RWPE1 (cell line): ENCODE measurements at regions not wholly inside any gene's neighbourhood (a gene's known extent, or its start where the extent isn't known, plus 50 kb on each side); places are given as distances from the start of the nearest gene placed in this dataset.

ENCODE experiments used
- CTCF ChIA-PET: fragments of 350-600 bp; sonication (Branson Sonifier 250); formaldehyde crosslinking; extraction: SDS; loops from one replicate; lab custom pipeline; 2021; lab: Yijun Ruan, JAX
- POLR2A ChIA-PET: fragments of 400-600 bp; formaldehyde crosslinking; extraction: SDS; loops from one replicate; lab custom pipeline; 2020; ENCODE audit warnings: antibody characterized with exemption; ENCODE audit not compliant: low non-redundant PET; lab: Yijun Ruan, JAX
- DNase-seq: peaks from one replicate; pipeline ENCODE4 v3.0.0; 2012; ENCODE audit warnings: low spot score
- H3K27ac ChIP-seq: fragments of 450-650 bp; 2 replicates; pipeline ENCODE4 v1.5.1; 2017
- TF ChIP-seq, protein P1 (sequence below): fragments of 450-650 bp; conservative IDR thresholded peaks from 2 replicates; pipeline ENCODE4 v1.5.1; 2017; ENCODE audit warnings: low read depth, mild to moderate bottlenecking

DNA sequence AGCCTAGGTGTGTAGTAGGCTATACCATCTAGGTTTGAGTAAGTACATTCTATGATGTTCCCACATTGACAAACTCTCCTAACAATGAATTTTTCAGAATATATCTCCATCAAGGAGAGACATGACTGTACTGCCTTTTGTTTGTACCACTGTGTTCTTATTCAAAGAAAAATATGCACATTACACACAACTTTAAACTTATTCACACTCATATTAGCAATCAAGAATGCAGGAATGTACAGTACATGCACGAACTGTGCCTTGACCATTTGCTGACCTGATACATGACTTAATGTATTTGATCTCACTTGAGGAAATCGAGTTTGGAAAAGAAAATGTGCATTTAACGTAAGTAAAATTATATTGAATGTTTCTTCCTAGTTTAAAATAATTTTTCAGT lies 525.1 kb upstream of the AGA start:
- no peak overlapping the region for H3K27ac ChIP-seq
- DNase-seq, result no peak
- POLR2A ChIA-PET, result no interaction called here
- CTCF ChIA-PET, result no interaction called here
- TF ChIP-seq, protein P1, sequence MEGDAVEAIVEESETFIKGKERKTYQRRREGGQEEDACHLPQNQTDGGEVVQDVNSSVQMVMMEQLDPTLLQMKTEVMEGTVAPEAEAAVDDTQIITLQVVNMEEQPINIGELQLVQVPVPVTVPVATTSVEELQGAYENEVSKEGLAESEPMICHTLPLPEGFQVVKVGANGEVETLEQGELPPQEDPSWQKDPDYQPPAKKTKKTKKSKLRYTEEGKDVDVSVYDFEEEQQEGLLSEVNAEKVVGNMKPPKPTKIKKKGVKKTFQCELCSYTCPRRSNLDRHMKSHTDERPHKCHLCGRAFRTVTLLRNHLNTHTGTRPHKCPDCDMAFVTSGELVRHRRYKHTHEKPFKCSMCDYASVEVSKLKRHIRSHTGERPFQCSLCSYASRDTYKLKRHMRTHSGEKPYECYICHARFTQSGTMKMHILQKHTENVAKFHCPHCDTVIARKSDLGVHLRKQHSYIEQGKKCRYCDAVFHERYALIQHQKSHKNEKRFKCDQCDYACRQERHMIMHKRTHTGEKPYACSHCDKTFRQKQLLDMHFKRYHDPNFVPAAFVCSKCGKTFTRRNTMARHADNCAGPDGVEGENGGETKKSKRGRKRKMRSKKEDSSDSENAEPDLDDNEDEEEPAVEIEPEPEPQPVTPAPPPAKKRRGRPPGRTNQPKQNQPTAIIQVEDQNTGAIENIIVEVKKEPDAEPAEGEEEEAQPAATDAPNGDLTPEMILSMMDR, result no peak

DNA sequence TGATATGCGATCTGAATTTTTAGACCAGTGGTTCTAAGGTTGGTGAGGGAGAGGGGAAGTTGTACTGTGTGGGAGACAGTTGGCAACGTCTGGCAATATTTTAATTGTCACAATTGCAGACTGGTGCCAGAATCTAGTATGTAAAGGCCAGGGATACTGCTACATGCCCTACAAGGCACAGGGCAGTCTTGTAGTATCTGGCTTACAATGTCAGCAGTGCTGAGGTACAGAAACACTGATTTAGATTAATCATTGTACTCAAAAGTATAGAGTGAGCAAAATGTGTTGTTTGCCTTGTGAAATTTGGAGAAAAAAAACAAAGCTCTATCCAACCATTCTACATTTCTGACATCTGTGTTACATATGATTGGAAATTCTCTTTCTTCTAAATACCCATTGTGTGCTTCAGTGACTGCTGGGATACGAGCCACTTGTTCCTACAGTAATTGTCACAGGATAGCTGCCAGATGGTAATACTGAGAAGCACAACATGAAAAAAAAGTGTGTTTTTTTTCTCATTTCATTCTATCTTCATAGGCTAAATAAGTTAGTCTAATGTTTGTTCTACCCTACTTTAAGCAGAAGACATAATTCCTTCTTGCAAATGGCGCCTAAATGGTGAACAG lies 526.7 kb upstream of the AGA start:
- ChIA-PET CTCF (no interaction called here), POLR2A (no interaction called here)
- no peak for DNase-seq
- H3K27ac ChIP-seq, result no peak overlapping the region
- TF ChIP-seq, protein P1, result no peak

GRCh38 chr4:177974461-177974860 lies 532.2 kb upstream of the AGA start:
- TF ChIP-seq, protein P1, result no peak
- no peak for DNase-seq
- CTCF ChIA-PET, result no interaction called here
- POLR2A ChIA-PET, result no interaction called here
- no peak overlapping the region for H3K27ac ChIP-seq

GRCh38 chr4:177975315-177975987 lies 533.2 kb upstream of the AGA start:
- CTCF ChIA-PET, result no interaction called here

DNA sequence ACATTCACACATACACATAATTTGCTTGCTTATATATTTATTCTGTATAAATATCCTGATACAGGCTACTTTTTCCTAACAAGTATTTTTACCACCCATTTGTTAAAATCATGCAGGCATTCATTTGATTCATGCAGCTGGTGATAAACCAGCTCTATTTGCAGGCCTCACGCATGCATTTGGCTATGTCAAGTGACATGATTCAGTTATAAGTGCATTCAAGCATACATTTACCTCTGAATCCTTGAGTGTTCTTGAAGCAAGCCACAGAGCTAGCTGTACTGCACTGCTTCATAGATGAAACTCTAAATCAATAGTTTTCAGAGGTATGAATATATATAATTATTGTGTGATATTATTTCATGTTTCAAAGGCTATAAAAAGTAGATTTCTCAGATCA lies 544.0 kb upstream of the AGA start:
- H3K27ac ChIP-seq, result no peak overlapping the region
- ChIA-PET CTCF (no interaction called here), POLR2A (no interaction called here)
- DNase-seq, result no peak
- TF ChIP-seq, protein P1, result no peak

More at GRCh38 chr4:177975315-177975987, 533.2 kb upstream of the AGA start:
- no peak overlapping the region for H3K27ac ChIP-seq
- DNase-seq, result no peak
- TF ChIP-seq, protein P1, result no peak
- POLR2A ChIA-PET, result no interaction called here

GRCh38 chr4:177987896-177988295 lies 545.7 kb upstream of the AGA start:
- no peak for DNase-seq

More at GRCh38 chr4:177987896-177988295, 545.7 kb upstream of the AGA start:
- no peak overlapping the region for H3K27ac ChIP-seq
- POLR2A ChIA-PET, result no interaction called here
- TF ChIP-seq, protein P1, result no peak
- CTCF ChIA-PET, result no interaction called here
